CD4-positive, alpha-beta T cell treated with Interleukin-17A for 4 hours (primary cell): ENCODE measurements at regions not wholly inside any gene's neighbourhood (a gene's known extent, or its start where the extent isn't known, plus 50 kb on each side); places are given as distances from the start of the nearest gene placed in this dataset.

Experiments used
- DNase-seq: peaks from one replicate; pipeline ENCODE4 v3.0.0-alpha.2; 2020; ENCODE audit warnings: mixed read lengths

GRCh38 chr19:46911456-46911855, 50.7 kb downstream of the ARHGAP35 start:
- no peak for DNase-seq

GRCh38 chr19:46913198-46913851, 52.5 kb downstream of the ARHGAP35 start:
- no peak for DNase-seq

- DNase-seq: no peak
These were observed 53.1 kb downstream of the ARHGAP35 start for GRCh38 chr19:46913852-46914430.

- DNase-seq: no peak
These were observed 54.6 kb downstream of the ARHGAP35 start for GRCh38 chr19:46915386-46915785.

GRCh38 chr19:46917002-46917401, 56.2 kb downstream of the ARHGAP35 start:
- DNase-seq: no peak

GRCh38 chr19:46919324-46919723, 58.5 kb downstream of the ARHGAP35 start:
- DNase-seq: no peak

- no peak for DNase-seq
These were observed 59.6 kb downstream of the ARHGAP35 start for GRCh38 chr19:46920362-46920761.

GRCh38 chr19:46921071-46921470, 60.3 kb downstream of the ARHGAP35 start:
- DNase-seq: no peak

GRCh38 chr19:46922465-46922864, 61.7 kb downstream of the ARHGAP35 start:
- no peak for DNase-seq

GRCh38 chr19:46924874-46925547, 64.2 kb downstream of the ARHGAP35 start:
- DNase-seq: peak; percentile 33

- no peak for DNase-seq
These were observed 64.8 kb downstream of the ARHGAP35 start for GRCh38 chr19:46925548-46925950.

- DNase-seq: no peak
These were observed 65.6 kb downstream of the ARHGAP35 start for GRCh38 chr19:46926170-46927071.

- no peak for DNase-seq
These were observed 66.3 kb downstream of the ARHGAP35 start for GRCh38 chr19:46927106-46927505.

GRCh38 chr19:46927893-46928292, 67.1 kb downstream of the ARHGAP35 start:
- DNase-seq: no peak

- no peak for DNase-seq
These were observed 68.2 kb downstream of the ARHGAP35 start for GRCh38 chr19:46928951-46929350.

- no peak for DNase-seq
These were observed 70.4 kb downstream of the ARHGAP35 start for GRCh38 chr19:46931202-46931601.

- DNase-seq: no peak
These were observed 71.5 kb downstream of the ARHGAP35 start for GRCh38 chr19:46932346-46932745.

GRCh38 chr19:46935066-46935663, 74.4 kb downstream of the ARHGAP35 start:
- DNase-seq: peak; percentile 34

GRCh38 chr19:46943150-46943946, 76.3 kb upstream of the NPAS1 start:
- DNase-seq: no peak

GRCh38 chr19:46944123-46944748, 75.4 kb upstream of the NPAS1 start:
- DNase-seq: no peak

GRCh38 chr19:46944918-46945628, 74.6 kb upstream of the NPAS1 start:
- no peak for DNase-seq
